ENCODE measurements at regions not wholly inside any gene's neighbourhood (a gene's known extent, or its start where the extent isn't known, plus 50 kb on each side); places are given as distances from the start of the nearest gene placed in this dataset.

GRCh38 chr3:88408097-88408496 is 258.3 kb downstream of the C3orf38 start:
- POLR2A ChIA-PET, result no interaction called here
- CTCF ChIA-PET, result no interaction called here
- no peak overlapping the region for H3K4me3 ChIP-seq (ENCODE audit: low read depth, low read length)
- no peaks in the 10 kb centered on the region for H3K36me3 ChIP-seq (ENCODE audit: control insufficient read depth in 2 of 2, insufficient read depth in 1 of 2, low read length in 2 of 2)
- no peaks in the 10 kb centered on the region for H3K9me3 ChIP-seq (ENCODE audit: control insufficient read depth, insufficient read depth, low read depth, low read length)
- H3K4me1 ChIP-seq (ENCODE audit: control insufficient read depth, insufficient read depth, low read length), result peaks cover 3% of the 10 kb centered on the region; the same call in 1 of the 2 replicates
- H3K27ac ChIP-seq (ENCODE audit: extremely low read depth, low read depth, low read length), result no peak overlapping the region
- no peak for TF ChIP-seq TRIM28 (IDR thresholded peaks at IDR 0.05; ENCODE audit: borderline replicate concordance, low read length)
- no peak for TF ChIP-seq ZNF521 (tag by site-specific recombination; IDR thresholded peaks at IDR 0.05)
- no peak for TF ChIP-seq ZNF658 (tag by site-specific recombination; IDR thresholded peaks at IDR 0.05)
- TF ChIP-seq ZNF560 (tag by site-specific recombination; IDR thresholded peaks at IDR 0.05; ENCODE audit: borderline replicate concordance), result no peak
- no peak for TF ChIP-seq PBX3 (CRISPR knock-in tag; IDR thresholded peaks at IDR 0.05)
- no peak for TF ChIP-seq ZNF768 (tag by site-specific recombination; IDR thresholded peaks at IDR 0.05)
- TF ChIP-seq ZNF785 (tag by site-specific recombination; IDR thresholded peaks at IDR 0.05), result no peak
- TF ChIP-seq, protein P1, sequence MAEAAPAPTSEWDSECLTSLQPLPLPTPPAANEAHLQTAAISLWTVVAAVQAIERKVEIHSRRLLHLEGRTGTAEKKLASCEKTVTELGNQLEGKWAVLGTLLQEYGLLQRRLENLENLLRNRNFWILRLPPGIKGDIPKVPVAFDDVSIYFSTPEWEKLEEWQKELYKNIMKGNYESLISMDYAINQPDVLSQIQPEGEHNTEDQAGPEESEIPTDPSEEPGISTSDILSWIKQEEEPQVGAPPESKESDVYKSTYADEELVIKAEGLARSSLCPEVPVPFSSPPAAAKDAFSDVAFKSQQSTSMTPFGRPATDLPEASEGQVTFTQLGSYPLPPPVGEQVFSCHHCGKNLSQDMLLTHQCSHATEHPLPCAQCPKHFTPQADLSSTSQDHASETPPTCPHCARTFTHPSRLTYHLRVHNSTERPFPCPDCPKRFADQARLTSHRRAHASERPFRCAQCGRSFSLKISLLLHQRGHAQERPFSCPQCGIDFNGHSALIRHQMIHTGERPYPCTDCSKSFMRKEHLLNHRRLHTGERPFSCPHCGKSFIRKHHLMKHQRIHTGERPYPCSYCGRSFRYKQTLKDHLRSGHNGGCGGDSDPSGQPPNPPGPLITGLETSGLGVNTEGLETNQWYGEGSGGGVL (tag by site-specific recombination; IDR thresholded peaks at IDR 0.05), result no peak
- TF ChIP-seq PRDM6 (tag by site-specific recombination; IDR thresholded peaks at IDR 0.05), result no peak
- TF ChIP-seq, protein P2, sequence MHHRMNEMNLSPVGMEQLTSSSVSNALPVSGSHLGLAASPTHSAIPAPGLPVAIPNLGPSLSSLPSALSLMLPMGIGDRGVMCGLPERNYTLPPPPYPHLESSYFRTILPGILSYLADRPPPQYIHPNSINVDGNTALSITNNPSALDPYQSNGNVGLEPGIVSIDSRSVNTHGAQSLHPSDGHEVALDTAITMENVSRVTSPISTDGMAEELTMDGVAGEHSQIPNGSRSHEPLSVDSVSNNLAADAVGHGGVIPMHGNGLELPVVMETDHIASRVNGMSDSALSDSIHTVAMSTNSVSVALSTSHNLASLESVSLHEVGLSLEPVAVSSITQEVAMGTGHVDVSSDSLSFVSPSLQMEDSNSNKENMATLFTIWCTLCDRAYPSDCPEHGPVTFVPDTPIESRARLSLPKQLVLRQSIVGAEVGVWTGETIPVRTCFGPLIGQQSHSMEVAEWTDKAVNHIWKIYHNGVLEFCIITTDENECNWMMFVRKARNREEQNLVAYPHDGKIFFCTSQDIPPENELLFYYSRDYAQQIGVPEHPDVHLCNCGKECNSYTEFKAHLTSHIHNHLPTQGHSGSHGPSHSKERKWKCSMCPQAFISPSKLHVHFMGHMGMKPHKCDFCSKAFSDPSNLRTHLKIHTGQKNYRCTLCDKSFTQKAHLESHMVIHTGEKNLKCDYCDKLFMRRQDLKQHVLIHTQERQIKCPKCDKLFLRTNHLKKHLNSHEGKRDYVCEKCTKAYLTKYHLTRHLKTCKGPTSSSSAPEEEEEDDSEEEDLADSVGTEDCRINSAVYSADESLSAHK (tag by site-specific recombination; IDR thresholded peaks at IDR 0.05), result no peak
- TF ChIP-seq, protein P3, sequence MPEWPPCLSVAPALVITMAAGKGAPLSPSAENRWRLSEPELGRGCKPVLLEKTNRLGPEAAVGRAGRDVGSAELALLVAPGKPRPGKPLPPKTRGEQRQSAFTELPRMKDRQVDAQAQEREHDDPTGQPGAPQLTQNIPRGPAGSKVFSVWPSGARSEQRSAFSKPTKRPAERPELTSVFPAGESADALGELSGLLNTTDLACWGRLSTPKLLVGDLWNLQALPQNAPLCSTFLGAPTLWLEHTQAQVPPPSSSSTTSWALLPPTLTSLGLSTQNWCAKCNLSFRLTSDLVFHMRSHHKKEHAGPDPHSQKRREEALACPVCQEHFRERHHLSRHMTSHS (tag by site-specific recombination; IDR thresholded peaks at IDR 0.05), result no peak
- no peak for TF ChIP-seq GLIS1 (tag by site-specific recombination; IDR thresholded peaks at IDR 0.05)
- peak; percentile 77 for TF ChIP-seq FEZF1 (tag by site-specific recombination; IDR thresholded peaks at IDR 0.05)
- TF ChIP-seq OSR2 (tag by site-specific recombination; IDR thresholded peaks at IDR 0.05), result peak; percentile 49; the same call in 1 of the 2 replicates
- no peak for TF ChIP-seq ZFP37 (tag by site-specific recombination; IDR thresholded peaks at IDR 0.05)
- TF ChIP-seq ZNF513 (tag by site-specific recombination; IDR thresholded peaks at IDR 0.05), result peak; percentile 34; the same call in 1 of the 2 replicates
- no peak for TF ChIP-seq ZBTB21 (tag by site-specific recombination; IDR thresholded peaks at IDR 0.05)
- TF ChIP-seq ZNF155 (tag by site-specific recombination; IDR thresholded peaks at IDR 0.05), result no peak
- no peak for TF ChIP-seq ZNF350 (tag by site-specific recombination; IDR thresholded peaks at IDR 0.05)
- TF ChIP-seq RBAK (tag by site-specific recombination; IDR thresholded peaks at IDR 0.05), result no peak
- TF ChIP-seq ZNF37A (tag by site-specific recombination; IDR thresholded peaks at IDR 0.05), result no peak
- TF ChIP-seq ZNF274 (IDR thresholded peaks at IDR 0.05; ENCODE audit: low read length), result no peak
- no peak for TF ChIP-seq ZNF274 (tag by site-specific recombination; IDR thresholded peaks at IDR 0.05; ENCODE audit: borderline replicate concordance)
- no peak for TF ChIP-seq ZNF654 (tag by site-specific recombination; IDR thresholded peaks at IDR 0.05; ENCODE audit: low read depth)
- no peak for TF ChIP-seq ZFP3 (tag by site-specific recombination; IDR thresholded peaks at IDR 0.05; ENCODE audit: low read depth)
- 0 out of 2 replicates have a peak, but pooled peaks have one; percentile 19 for TF ChIP-seq ZNF843 (tag by site-specific recombination; IDR thresholded peaks at IDR 0.05)
- no peak for TF ChIP-seq ZNF776 (tag by site-specific recombination; IDR thresholded peaks at IDR 0.05; ENCODE audit: borderline replicate concordance)
- no peak for TF ChIP-seq ZNF704 (tag by site-specific recombination; IDR thresholded peaks at IDR 0.05)
- peak; percentile 62 for TF ChIP-seq WT1 (tag by site-specific recombination; IDR thresholded peaks at IDR 0.05)
- TF ChIP-seq TCF7L2 (IDR thresholded peaks at IDR 0.05; ENCODE audit: borderline replicate concordance, low read depth, low read length), result peak; percentile 3; the same call in 1 of the 2 replicates

Data from HEK293 (cell line).